ENCODE measurements at regions not wholly inside any gene's neighbourhood (a gene's known extent, or its start where the extent isn't known, plus 50 kb on each side); places are given as distances from the start of the nearest gene placed in this dataset.

GRCh38 chr10:131635564-131636015, 265.2 kb upstream of the PPP2R2D start:
- no peak for DNase-seq (ENCODE audit: low spot score)

GRCh38 chr10:131636116-131636515, 264.7 kb upstream of the PPP2R2D start:
- no peak for DNase-seq (ENCODE audit: low spot score)

- DNase-seq (ENCODE audit: low spot score), result no peak
These were observed 263.7 kb upstream of the PPP2R2D start for GRCh38 chr10:131636841-131637724.

- no peak for DNase-seq (ENCODE audit: low spot score)
These were observed 262.5 kb upstream of the PPP2R2D start for GRCh38 chr10:131638049-131638879.

GRCh38 chr10:131638880-131639278, 261.9 kb upstream of the PPP2R2D start:
- no peak for DNase-seq (ENCODE audit: low spot score)

GRCh38 chr10:131640045-131640644, 260.7 kb upstream of the PPP2R2D start:
- no peak for DNase-seq (ENCODE audit: low spot score)

GRCh38 chr10:131641231-131641630, 259.6 kb upstream of the PPP2R2D start:
- no peak for DNase-seq (ENCODE audit: low spot score)

GRCh38 chr10:131641898-131642297, 258.9 kb upstream of the PPP2R2D start:
- DNase-seq (ENCODE audit: low spot score), result no peak

- DNase-seq (ENCODE audit: low spot score), result no peak
These were observed 257.8 kb upstream of the PPP2R2D start for GRCh38 chr10:131642966-131643365.

GRCh38 chr10:131644289-131644688, 256.5 kb upstream of the PPP2R2D start:
- DNase-seq (ENCODE audit: low spot score), result no peak

GRCh38 chr10:131644864-131645658, 255.7 kb upstream of the PPP2R2D start:
- DNase-seq (ENCODE audit: low spot score), result no peak

GRCh38 chr10:131645756-131646155, 255.1 kb upstream of the PPP2R2D start:
- DNase-seq (ENCODE audit: low spot score), result no peak

GRCh38 chr10:131646551-131647525, 254.0 kb upstream of the PPP2R2D start:
- no peak for DNase-seq (ENCODE audit: low spot score)

GRCh38 chr10:131647789-131648188, 253.0 kb upstream of the PPP2R2D start:
- DNase-seq (ENCODE audit: low spot score), result no peak

GRCh38 chr10:131648386-131649020, 252.3 kb upstream of the PPP2R2D start:
- DNase-seq (ENCODE audit: low spot score), result no peak

- DNase-seq (ENCODE audit: low spot score), result no peak
These were observed 251.2 kb upstream of the PPP2R2D start for GRCh38 chr10:131649617-131650016.

GRCh38 chr10:131650169-131650705, 250.6 kb upstream of the PPP2R2D start:
- DNase-seq (ENCODE audit: low spot score), result no peak

- DNase-seq (ENCODE audit: low spot score), result no peak
These were observed 249.8 kb upstream of the PPP2R2D start for GRCh38 chr10:131650771-131651673.
